ENCODE measurements at regions not wholly inside any gene's neighbourhood (a gene's known extent, or its start where the extent isn't known, plus 50 kb on each side); places are given as distances from the start of the nearest gene placed in this dataset.

GRCh38 chr4:53734182-53734581 lies 142.9 kb upstream of the LNX1 start:
- Histone ChIP-seq H3K9me3 (no peaks in the 10 kb centered on the region), H3K27ac (no peak overlapping the region), H3K27me3 (replicated peaks; ENCODE audit: insufficient read depth) (no peaks in the 10 kb centered on the region), H3K4me1 (ENCODE audit: control insufficient read depth in 1 of 2, low read depth in 2 of 2) (peaks cover 8 to 11% of the 10 kb centered on the region in 2 donors), H3K36me3 (no peaks in the 10 kb centered on the region), H3K4me3 (no peak overlapping the region)
- ATAC-seq (ENCODE audit: insufficient number of reproducible peaks, low FRiP score, low read depth), result no peak
- no peak for DNase-seq (ENCODE audit: low spot score)
- no peak for TF ChIP-seq CTCF (IDR thresholded peaks at IDR 0.05)

GRCh38 chr4:53732661-53733060 lies 141.4 kb upstream of the LNX1 start:
- Histone ChIP-seq H3K27ac (no peak overlapping the region), H3K4me1 (ENCODE audit: control insufficient read depth in 1 of 2, low read depth in 2 of 2) (peaks cover 8 to 11% of the 10 kb centered on the region in 2 donors), H3K4me3 (no peak overlapping the region), H3K36me3 (no peaks in the 10 kb centered on the region), H3K9me3 (no peaks in the 10 kb centered on the region), H3K27me3 (replicated peaks; ENCODE audit: insufficient read depth) (no peaks in the 10 kb centered on the region)
- no peak for DNase-seq (ENCODE audit: low spot score)
- no peak for ATAC-seq (ENCODE audit: insufficient number of reproducible peaks, low FRiP score, low read depth)
- TF ChIP-seq CTCF (IDR thresholded peaks at IDR 0.05), result no peak

- H3K27ac ChIP-seq, result no peak overlapping the region
- H3K36me3 ChIP-seq, result no peaks in the 10 kb centered on the region
- ATAC-seq (ENCODE audit: insufficient number of reproducible peaks, low FRiP score, low read depth) (no peak), DNase-seq (ENCODE audit: low spot score) (no peak)
- no peaks in the 10 kb centered on the region for H3K27me3 ChIP-seq (replicated peaks; ENCODE audit: insufficient read depth)
- H3K9me3 ChIP-seq, result no peaks in the 10 kb centered on the region
- peaks cover 8 to 11% of the 10 kb centered on the region in 2 donors for H3K4me1 ChIP-seq (ENCODE audit: control insufficient read depth in 1 of 2, low read depth in 2 of 2)
- H3K4me3 ChIP-seq, result no peak overlapping the region
- TF ChIP-seq CTCF (IDR thresholded peaks at IDR 0.05), result no peak
These were observed 138.9 kb upstream of the LNX1 start for GRCh38 chr4:53730031-53730805.

- Histone ChIP-seq H3K4me3 (no peak overlapping the region), H3K4me1 (ENCODE audit: control insufficient read depth in 1 of 2, low read depth in 2 of 2) (peaks cover 0 to 4% of the 10 kb centered on the region in 2 donors), H3K9me3 (no peaks in the 10 kb centered on the region), H3K27me3 (replicated peaks; ENCODE audit: insufficient read depth) (no peaks in the 10 kb centered on the region), H3K36me3 (no peaks in the 10 kb centered on the region), H3K27ac (no peak overlapping the region)
- DNase-seq (ENCODE audit: low spot score) (no peak), ATAC-seq (ENCODE audit: insufficient number of reproducible peaks, low FRiP score, low read depth) (no peak)
- no peak for TF ChIP-seq CTCF (IDR thresholded peaks at IDR 0.05)
These were observed 130.8 kb upstream of the LNX1 start for GRCh38 chr4:53722110-53722509.

GRCh38 chr4:53721263-53721662 lies 130.0 kb upstream of the LNX1 start:
- H3K9me3 ChIP-seq, result no peaks in the 10 kb centered on the region
- H3K4me1 ChIP-seq (ENCODE audit: control insufficient read depth in 1 of 2, low read depth in 2 of 2), result peaks cover 5 to 12% of the 10 kb centered on the region in 2 donors
- TF ChIP-seq CTCF (IDR thresholded peaks at IDR 0.05), result no peak
- no peak overlapping the region for H3K27ac ChIP-seq
- H3K36me3 ChIP-seq, result no peaks in the 10 kb centered on the region
- H3K27me3 ChIP-seq (replicated peaks; ENCODE audit: insufficient read depth), result no peaks in the 10 kb centered on the region
- DNase-seq (ENCODE audit: low spot score) (no peak), ATAC-seq (ENCODE audit: insufficient number of reproducible peaks, low FRiP score, low read depth) (no peak)
- no peak overlapping the region for H3K4me3 ChIP-seq
